Fibroblast of the aortic adventitia (primary cell): ENCODE measurements at regions not wholly inside any gene's neighbourhood (a gene's known extent, or its start where the extent isn't known, plus 50 kb on each side); places are given as distances from the start of the nearest gene placed in this dataset.
A peak's percentile ranks its signal among the peaks of the same experiment; 100 is the strongest.

Experiments used
- DNase-seq: peaks from one replicate; pipeline ENCODE4 v3.0.0-alpha.2; 2010; ENCODE audit warnings: low read depth
- H3K4me3 ChIP-seq: 2 replicates; pipeline ENCODE4 v1.5.1; 2011; ENCODE audit warnings: low read depth, mild to moderate bottlenecking, control low read depth, low read length, moderate library complexity
- CTCF ChIP-seq: IDR thresholded peaks from 2 replicates; pipeline ENCODE4 v1.5.1; 2011; ENCODE audit warnings: mild to moderate bottlenecking, low read length, control low read depth, inconsistent platforms; ENCODE audit not compliant: insufficient read depth

- TF ChIP-seq CTCF = no peak
- H3K4me3 ChIP-seq = no peak overlapping the region
- peak; percentile 61 for DNase-seq
These were observed 309.6 kb downstream of the ACTL7B start for GRCh38 chr9:108546215-108546614.

GRCh38 chr9:108545436-108545835 is 310.4 kb downstream of the ACTL7B start:
- DNase-seq = no peak
- no peak overlapping the region for H3K4me3 ChIP-seq
- no peak for TF ChIP-seq CTCF

GRCh38 chr9:108544866-108545265 is 310.9 kb downstream of the ACTL7B start:
- TF ChIP-seq CTCF = no peak
- DNase-seq = no peak
- no peak overlapping the region for H3K4me3 ChIP-seq

- DNase-seq = peak; percentile 24
- no peak for TF ChIP-seq CTCF
- no peak overlapping the region for H3K4me3 ChIP-seq
These were observed 312.5 kb downstream of the ACTL7B start for GRCh38 chr9:108543251-108543778.

GRCh38 chr9:108537756-108538155 is 318.0 kb downstream of the ACTL7B start:
- no peak for DNase-seq
- no peak for TF ChIP-seq CTCF
- no peak overlapping the region for H3K4me3 ChIP-seq

GRCh38 chr9:108536836-108537601 is 318.8 kb downstream of the ACTL7B start:
- H3K4me3 ChIP-seq = no peak overlapping the region
- no peak for DNase-seq
- TF ChIP-seq CTCF = no peak
